Occipital lobe (tissue), 1 donor: ENCODE measurements at regions not wholly inside any gene's neighbourhood (a gene's known extent, or its start where the extent isn't known, plus 50 kb on each side); places are given as distances from the start of the nearest gene placed in this dataset.

Source experiments
- DNase-seq: peaks from one replicate; lab custom pipeline; 2025; lab: John Stamatoyannopoulos, UW

DNA sequence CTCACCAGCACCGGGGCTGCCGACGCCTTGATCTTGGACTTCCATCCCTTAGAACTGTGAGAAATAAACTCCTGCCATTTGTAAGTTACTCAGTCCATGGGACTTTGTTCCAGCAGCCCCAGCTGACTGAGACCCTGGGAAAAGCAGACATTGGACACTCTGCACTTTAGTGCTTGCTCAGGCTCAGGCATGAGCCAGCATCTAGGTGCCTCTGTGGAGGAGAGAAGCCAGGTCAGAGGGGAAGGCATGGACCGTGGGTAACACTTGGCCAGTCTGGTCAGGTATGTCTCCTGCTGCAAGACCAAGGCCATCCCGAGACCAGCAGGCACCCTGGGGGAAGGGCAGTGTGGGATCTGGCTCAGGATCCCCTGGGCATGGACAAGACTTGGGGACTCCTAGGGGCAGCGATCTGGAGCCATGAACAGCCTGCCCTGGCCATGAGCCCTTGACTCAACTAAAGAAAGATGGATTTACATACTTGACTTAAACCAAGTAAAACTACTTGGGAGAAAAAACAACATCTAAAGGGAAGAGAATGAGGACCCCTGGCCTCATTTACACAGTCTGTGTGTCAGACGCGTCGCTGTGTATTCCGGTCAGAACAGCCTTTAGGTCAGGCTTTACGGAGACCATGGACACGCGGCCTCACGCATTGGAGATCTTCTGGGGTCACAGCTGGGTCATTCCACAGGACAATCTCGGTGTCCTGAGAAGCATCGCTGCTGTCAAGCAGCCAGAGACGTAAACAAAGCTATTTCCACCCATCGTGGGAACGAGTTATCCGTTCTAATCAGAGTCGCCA is 497.1 kb downstream of the BRD1 start:
- DNase-seq: no peak

DNA sequence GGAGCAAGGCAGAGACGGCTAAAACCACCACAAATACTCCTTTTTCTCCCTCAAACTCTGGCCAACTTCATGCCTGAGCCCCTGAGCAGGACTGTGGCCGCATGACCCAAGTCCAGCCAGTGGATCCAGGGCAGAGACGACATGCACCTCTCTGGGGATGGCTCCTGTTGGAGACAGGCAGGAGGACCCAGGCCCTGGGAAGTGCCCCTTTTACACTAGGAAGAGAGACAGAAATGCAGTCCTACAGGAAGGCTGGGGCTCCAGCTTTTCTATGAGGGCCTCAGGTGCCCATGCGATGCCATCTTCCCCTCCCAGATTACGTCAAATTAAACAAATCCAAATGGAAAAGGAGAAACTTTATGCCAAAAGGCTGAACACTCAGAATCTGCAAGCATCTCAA is 498.0 kb downstream of the BRD1 start:
- no peak for DNase-seq

DNA sequence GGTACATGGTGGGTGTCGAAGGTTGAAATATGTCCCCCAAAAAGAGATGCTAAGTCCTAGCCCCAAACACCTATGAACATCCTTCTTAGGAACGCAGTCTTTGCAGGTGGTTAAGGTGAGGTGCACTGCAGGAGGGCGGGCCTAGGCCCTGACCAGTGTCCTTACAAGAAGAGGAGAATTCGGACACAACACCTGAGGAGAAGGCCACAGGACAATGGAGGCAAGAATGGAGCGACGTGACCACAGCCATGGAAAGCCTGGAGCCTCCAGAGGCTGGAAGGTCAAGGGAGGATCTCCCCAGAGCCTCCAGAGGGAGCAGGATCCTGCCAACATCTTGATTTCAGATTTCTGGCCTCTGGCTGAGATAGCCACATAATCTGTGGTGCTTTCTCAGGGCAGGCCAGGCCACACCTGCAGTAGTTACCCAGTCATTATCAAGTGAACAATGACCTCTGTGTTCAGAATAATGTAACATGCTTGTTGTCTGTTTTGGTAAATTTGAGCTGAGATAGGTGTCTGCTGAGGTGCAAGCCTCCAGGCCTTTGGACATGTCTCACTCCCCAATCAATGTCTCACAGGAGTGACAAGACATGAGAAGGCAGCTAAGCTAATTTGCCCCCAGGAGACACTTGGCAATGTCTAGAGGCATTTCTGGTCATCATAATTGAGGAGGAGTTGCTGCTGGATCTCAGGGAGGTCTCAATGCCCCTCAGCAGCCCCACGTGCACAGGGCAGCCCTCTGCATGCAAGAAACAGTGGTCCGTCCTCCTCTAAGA is 498.9 kb downstream of the BRD1 start:
- DNase-seq: no peak

DNA sequence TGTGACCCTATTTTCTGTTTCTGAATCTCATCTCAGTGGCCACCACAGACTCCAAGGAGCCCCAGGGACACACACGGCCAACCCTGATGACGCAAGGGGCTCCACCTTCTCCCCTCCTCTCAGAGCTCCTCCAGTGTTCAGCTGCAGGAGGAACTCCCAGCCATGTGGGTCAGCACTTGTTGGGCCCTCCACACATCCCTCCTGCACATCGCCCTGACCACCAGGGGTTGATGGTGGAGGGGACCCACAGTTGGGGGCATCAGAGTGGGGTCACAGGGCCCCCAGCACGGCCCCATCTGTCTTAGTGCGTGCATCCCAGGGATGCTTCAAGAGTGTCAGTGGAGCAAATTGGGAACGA is 499.6 kb downstream of the BRD1 start:
- no peak for DNase-seq

DNA sequence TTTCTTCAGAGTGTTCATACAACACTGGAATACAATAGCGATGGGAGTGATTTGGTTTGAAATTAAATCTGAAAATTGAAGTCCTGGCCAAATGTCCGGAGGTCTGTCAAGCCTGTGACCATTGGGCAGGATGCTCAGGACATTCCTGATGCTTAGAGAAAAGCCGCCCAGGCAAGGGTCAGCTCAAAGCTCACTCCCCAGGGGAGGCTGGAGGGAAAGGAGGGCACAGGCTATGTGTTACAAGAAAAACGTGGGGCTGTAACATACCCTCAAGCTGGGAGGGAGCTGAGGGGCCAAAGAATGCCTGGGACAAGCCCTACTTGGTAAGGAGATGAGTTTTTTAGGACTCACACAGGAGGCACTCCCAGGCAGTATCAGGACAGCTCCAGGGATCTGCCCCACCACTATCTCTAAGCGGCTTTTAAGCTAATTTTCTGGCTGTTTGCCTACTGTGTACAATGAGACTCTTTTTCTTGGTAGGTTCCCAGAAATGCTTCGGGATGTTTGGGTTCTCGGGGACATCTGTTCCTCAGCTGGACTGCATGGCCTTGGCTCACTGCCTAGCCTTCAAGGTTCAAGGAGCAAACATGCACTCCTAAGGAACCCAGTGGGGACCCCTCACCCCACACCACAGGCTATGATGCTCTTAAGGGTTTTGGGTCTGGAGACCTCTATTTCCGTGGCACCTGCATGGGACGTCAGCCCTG is 500.1 kb downstream of the BRD1 start:
- DNase-seq: no peak

DNA sequence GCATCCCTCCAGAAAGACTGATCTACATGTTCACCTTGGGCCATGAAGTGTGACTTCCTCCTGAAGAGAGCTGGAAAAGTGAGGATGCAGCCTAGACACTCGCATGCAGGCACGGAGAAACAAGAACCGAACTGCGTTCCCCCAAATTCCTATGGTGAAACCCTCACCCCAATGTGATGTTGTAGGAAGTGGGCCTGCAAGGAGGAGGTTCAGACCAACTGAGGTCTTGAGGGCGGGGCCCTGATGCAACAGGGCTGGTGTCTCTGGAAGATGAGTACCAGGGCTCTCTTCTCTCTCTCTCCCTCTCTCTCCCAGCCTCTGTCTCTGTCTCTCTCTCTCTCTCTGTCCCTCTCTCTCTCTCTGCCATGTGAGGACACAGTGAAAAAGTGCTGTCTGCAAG is 501.1 kb downstream of the BRD1 start:
- no peak for DNase-seq

DNA sequence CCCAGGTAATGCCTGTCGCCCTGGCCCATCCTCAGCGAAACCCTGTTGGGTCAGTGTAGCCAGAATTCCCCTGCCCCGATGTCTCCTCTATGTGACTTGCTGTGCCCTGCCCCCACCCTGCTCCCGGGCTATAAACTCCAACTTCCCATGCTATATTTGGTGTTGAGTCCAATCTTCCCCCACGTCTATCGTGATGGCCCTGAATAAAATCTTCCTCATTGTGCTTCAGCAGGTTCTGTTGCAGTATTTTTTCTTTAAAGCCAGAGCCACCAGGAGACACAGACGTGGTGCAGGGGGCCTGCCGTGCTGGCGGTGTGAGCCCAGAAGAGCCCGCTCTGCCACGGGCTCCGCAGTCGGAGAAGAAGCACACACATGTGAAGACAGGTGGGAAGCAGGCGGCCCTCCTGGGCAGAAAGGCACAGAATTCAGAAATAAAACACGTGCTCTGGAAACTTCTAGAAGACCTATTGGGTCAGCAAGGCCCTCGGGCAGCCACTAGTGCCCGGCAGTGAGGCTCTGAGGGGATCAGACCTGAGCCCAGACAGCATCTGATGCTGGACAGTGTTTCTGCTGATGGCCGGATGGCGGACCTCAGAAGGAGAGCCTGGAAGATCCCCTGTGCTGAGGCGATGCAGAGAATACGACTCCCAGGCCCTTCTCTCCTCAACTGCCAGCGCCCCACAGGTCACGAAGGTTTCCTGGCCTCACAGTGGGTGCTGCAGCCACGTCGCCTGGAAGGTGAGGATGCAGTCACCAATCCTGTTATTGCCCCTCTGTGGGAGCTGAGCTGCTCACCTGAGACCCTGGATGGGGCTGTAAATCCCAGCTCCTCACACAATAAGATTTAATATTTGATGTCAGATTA is 501.9 kb downstream of the BRD1 start:
- DNase-seq: no peak

DNA sequence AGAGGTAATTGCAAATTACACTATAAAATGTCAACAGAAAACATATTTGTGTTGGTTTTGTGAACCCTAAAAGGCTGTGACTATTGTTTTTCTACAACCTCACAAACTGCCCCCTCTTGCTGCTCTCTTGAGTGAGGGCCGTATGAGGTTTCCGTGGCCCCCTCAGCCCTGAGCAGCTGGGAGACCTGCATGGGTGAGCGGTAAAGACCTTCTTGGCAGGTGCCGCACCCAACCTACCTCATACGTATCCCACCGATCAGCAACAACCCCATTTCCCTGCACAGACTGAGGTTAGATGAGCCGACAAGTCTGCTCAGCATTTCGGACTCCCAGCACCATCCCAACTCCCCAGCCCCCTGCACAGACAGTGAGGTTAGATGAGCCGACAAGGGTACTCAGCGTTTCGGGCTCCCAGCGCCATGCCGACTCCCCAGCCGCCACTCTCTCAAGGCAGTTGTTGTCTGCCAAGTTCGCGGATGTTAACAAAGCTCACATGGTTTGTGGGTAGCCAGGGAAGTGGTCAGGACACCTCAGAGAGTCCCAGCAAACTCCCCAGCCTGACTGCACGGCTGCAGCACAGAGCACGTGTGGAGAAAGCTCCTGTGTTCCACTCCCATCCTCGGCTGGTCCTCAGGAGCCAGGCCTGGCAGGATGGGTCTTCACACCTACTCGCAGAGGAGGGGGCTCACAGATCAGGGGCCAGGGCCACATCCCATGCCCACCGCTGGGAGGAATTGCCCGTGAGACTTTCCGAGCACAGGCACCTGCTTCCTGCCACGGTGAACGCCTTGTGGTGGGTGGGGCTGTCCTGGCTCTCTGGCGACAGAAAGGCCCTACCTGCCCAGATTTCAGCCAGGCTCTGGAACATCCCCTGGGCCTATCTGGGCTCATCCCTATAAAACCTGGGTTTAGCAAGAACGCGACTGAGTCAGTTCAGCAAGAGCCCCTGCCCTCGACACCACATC is 502.9 kb downstream of the BRD1 start:
- DNase-seq: no peak

DNA sequence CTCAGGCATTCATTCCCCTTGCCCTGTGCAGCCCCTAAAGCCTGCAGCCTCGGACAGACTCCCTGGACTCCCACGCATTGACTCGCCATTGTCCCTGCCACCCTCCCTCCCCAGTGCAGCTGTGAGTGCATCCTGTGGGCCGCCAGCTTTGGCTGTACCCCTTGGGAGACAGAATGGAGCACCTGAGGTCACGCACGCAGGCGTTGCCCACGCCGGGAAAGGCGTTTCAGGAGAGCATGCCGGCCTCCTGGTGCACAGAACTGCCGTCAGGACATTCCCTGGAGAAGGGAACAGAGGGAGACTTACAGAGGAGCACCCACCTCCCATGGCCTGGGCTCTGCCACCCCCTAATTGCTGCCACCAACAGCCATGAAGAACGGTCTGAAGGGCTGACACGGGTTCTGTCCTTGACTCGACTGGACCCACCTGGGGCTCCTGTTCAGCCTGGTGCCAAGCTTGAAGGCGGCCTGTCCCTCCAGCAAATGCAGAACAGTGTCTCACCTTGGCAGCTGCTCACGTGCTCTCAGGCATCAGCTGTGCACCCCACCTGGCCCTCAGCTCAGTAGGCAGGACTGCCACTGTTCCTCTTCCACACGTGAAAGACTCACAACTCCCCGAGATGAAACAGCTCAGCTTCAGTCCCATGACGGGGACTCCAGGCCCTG is 503.8 kb downstream of the BRD1 start:
- no peak for DNase-seq

DNA sequence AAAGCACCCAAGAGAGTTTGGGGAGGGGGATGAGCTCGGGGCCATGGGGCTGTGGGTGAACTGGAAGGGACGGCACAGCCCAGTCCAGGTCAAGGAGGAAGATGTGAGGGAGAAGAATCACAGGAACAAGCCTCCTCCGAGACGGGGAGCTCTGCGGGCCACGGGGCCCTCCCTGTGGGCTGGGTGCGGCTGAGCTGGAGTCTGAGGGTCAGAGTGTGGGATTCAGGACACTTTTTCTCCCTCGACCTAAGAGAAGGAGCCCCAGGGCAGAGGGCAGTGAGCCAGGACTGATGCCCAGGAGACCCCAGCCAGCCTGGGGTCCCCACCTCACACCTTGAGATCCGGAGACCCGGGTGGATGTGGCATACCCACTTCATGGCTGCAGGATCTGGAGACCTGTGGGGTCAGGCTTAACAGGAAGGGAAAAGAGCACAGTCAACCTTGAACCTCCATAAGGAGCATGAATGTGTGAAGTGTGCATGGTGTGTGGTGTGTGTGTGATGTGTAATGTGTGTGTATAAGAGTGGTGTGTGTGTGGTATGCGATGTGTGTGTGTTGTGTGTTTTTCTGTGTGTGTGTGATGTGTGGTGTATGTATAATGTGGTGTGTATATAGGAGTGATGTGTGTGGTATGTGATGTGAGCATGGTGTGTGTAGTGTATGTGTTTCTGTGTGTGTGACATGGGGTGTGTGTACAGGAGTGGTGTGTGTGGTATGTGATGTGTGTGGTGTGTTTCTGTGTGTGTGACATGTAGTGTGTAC is 504.6 kb downstream of the BRD1 start:
- no peak for DNase-seq

DNA sequence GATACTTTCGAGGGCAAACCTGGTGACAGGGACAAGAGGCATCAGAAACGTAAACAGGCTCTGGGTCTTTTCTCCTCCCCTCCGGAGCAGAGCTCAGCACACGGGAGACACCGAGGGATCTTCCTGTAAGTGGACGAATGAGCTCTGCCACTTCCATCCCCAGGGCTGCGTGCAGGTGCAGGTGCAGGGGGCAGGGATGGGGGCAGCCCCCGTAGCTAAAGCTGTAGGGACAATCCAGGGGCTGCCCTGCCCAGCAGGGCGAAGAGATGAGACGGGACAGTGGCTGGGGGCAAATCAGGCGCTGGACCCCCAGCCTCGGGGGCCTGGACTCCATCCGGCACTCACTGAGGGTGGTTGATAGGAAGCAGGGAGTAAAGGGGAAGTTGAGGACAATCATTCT is 505.4 kb downstream of the BRD1 start:
- no peak for DNase-seq

DNA sequence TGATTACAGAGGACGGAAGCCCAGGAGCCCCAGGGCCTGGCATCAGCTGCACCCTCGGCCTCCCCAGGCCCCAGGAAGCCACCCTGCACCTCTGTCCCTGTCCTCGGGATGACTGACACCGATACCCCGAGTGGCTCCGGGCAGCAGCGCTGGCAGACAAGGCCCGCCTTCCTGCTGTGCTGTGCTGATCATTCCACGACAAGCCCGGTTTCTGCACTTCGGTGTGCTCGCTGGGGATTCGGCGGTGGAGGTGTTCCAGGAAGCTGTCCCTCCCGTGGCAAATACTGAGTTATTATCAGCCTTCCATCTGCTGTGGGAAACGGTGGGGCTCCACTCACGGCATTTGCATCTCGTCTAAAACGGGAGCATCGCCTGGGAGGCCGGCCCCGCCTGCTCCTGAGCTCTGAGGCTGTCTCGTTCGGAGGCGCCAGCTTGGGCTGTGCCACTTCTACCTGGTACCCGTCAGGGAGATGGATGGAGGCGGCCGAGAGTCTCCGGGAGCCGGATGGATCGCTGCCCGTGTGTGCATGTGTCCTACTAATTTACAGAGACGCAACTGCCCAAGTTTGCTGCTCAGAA is 506.1 kb downstream of the BRD1 start:
- peak; percentile 15 for DNase-seq

DNA sequence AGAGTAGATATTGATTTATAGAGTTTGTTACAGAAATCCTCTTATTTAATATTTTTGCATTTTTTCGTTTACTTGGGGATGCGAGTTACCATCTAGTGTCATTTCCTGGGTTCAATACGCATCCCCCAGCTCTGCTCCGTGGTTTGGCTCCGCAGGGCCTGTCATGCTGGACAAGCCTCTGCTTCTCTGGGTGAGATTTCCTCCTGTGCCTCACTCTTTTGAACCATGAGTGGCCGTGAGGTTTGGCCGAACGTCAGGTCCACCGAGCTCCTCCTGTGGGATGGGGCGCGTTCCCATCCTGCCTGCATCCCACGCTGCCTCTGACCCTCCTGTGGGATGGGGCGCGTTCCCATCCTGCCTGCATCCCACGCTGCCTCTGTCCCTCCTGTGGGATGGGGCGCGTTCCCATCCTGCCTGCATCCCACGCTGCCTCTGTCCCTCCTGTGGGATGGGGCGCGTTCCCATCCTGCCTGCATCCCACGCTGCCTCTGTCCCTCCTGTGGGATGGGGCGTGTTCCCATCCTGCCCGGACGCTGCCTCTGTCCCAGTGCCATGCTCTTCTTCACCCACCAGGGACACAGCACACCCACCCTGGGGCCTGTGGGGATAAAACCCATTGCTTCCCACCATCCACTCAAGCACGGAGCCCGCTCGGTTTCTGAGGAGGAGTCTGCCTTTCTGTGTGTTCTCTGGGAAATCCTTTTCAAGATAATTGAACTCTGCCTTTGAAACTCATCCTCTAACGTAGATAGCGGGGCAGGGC is 506.8 kb downstream of the BRD1 start:
- no peak for DNase-seq

DNA sequence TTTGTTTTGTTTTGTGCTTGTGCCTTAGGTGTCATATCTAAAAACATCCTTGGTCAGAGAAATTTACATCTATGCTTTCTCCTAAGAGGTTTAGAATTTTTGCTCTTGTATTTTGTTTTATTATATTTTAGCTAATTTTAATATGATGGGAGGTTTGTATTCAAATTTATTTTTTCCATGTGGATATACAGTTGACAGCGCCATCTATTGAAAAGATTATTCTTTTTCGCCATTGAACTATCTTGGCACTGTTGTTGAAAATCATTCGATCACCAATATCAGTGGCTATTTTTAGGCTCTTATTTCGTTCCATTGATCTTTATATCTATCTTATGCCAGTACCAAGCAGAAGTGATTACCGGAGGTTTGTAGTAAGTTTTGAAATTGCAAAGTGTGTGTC is 510.3 kb downstream of the BRD1 start:
- no peak for DNase-seq

DNA sequence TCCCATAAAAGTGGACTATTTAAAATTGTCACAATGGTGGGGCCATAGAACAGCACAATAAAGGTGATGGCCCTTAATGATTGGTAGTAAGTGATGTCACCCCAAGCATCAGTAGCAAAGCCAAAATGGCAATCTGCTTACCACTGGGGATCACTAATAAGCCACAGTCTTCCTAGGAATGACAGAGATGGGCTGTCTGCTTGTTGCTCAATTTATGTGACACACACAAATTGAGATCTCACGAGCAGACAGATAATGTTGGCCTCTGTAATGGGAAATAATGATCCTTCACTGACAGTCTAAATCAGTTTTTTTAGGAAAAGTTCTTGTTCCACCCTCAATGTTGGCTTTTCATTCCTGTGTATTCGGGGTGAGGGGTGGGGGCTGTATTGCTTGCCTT is 515.1 kb downstream of the BRD1 start:
- no peak for DNase-seq

DNA sequence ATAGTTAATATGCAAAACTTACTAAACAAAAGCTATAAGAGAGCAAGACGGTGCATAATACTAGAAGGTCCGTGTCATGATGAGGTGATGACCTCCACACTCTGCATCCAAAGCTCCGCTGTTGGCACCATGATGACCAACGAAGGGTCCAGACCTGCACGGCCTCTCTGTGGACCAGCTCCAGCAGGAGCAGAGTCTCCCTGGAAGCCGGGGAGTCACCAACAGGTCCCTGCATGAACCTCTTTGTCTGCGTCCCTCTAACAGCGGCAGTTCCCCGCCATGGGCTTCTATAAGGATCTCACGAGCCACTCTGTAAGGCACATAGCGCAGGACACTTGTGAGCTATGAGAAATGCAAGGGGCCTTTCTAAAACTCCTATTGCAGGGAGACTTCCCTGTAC is 517.3 kb downstream of the BRD1 start:
- DNase-seq: no peak

DNA sequence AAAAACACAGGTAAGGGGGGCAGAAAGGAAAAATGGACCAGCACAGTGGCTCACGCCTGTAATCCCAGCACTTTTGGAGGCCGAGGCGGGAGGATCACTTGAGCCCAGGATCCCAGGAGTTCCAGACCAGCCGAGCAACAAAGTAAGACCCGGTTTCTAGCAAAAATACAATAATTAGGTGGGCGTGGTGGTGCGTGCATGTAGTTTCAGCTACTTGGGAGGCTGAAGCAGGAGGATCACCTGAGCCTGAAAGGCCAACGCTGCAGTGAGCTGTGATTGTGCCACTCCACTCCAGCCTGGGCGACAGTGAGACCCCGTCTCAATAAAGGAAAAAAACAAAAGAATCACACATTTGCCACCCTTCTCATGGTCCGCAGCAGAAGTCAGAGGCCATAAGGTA is 519.4 kb downstream of the BRD1 start:
- no peak for DNase-seq

DNA sequence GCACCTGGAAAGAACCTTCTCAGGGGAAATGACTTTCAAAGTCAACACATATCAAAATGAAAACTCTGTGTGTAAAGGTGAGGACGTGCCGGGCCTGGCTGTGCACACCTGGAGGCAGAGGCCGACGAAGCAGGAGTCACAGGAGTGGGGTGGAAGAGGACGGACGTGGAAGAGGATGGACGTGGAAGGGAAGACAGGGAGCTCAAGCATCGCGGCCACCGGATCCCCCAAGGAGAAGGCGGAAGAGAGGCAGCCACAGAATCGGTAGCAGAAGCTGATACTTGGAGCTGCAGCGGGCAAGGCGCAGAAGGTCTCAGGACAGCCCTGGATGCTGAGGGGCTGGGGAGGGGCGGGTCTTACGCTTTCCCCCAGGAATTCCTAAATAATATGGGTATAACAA is 519.8 kb downstream of the BRD1 start:
- DNase-seq: no peak
